Adrenal gland (tissue), 9 donors: ENCODE measurements at regions not wholly inside any gene's neighbourhood (a gene's known extent, or its start where the extent isn't known, plus 50 kb on each side); places are given as distances from the start of the nearest gene placed in this dataset.

Source experiments
- DNase-seq, 7 donors: peaks; one replicate each; pipeline ENCODE4 v3.0.0-alpha.2; 2019 to 2020
- H3K27ac ChIP-seq, 5 donors: fragments of 200-600 bp; sonication (generic) in 4 of 5; 1 replicate in 3 of 5; 2 replicates in 2 of 5; pipeline versions ENCODE4 v1.5.1 to v1.8.0; 2016 to 2020; ENCODE audit warnings: mild to moderate bottlenecking in 1 of 5
- H3K27me3 ChIP-seq: fragments of 200-600 bp; 2 replicates; pipeline ENCODE4 v1.8.0; 2021
- H3K36me3 ChIP-seq, 2 donors: fragments of 200-600 bp; replicated peaks in 1 of 2; 1 replicate in 1 of 2; 2 replicates in 1 of 2; pipeline versions ENCODE4 v1.5.1 to v1.8.0; 2018 to 2022
- H3K4me1 ChIP-seq, 2 donors: fragments of 200-600 bp; replicated peaks in 1 of 2; 1 replicate in 1 of 2; 2 replicates in 1 of 2; pipeline versions ENCODE4 v1.5.1 to v1.8.0; 2018 to 2021
- H3K4me3 ChIP-seq, 4 donors: fragments of 200-600 bp; sonication (generic) in 3 of 4; one replicate each; pipeline ENCODE4 v1.5.1; 2016 to 2018
- H3K9me3 ChIP-seq, 3 donors: fragments of 200-600 bp; sonication (generic) in 1 of 3; replicated peaks in 1 of 3; 1 replicate in 2 of 3; 2 replicates in 1 of 3; pipeline versions ENCODE4 v1.5.1 to v1.8.0; 2016 to 2021
- CTCF ChIP-seq, 6 experiments: fragments of 450-650 bp in 4 of 6; fragments of 200-600 bp in 2 of 6; sonication (generic) in 1 of 6; IDR thresholded peaks; 1 replicate in 5 of 6; 2 replicates in 1 of 6; pipeline versions ENCODE4 v1.5.1 to v1.8.0; 2016 to 2021; ENCODE audit warnings: antibody characterized with exemption in 6 of 6, mild to moderate bottlenecking in 2 of 6, moderate library complexity in 1 of 6
- POLR2A ChIP-seq, 2 donors: fragments of 450-650 bp; IDR thresholded peaks; one replicate each; pipeline ENCODE4 v1.6.1; 2017; ENCODE audit warnings: antibody characterized with exemption in 2 of 2, mild to moderate bottlenecking in 2 of 2, moderate library complexity in 1 of 2
- WGBS, 4 donors: extraction: QIAGEN DNeasy Blood & Tissue Kit in 2 of 4; methylation state at CpG; one replicate each; pipeline versions ENCODE4 v1.1.5 to v1.1.7; 2013 to 2017; 5-methylcytosine and 5-hydroxymethylcytosine counted together
- intact Hi-C, 2 donors: fragments of 100-400 bp; cut with DNase I; formaldehyde crosslinking; loops; one replicate each; pipeline versions ENCODE4 v1.14.1 to v1.15.0; 2022 to 2023
- donor health status: healthy with polysubstance abuse.
- donor health status: Bipolar disorder and iron deficiency.
- donor health status: DM: yes; HTN: yes; CAD: no.
- donor health status: DM: no; HTN: no; CAD: no.
- donor health status: DM: no; HTN: no; CAD: no.

- H3K36me3 ChIP-seq, result no peaks in the 10 kb centered on the region
- H3K27ac ChIP-seq, result no peak overlapping the region
- TF ChIP-seq POLR2A (IDR thresholded peaks at IDR 0.05) (no peak), CTCF (IDR thresholded peaks at IDR 0.05) (no peak)
- no peak overlapping the region for H3K4me3 ChIP-seq
- no peak for DNase-seq
- intact Hi-C loops, result no loop called here
- no peaks in the 10 kb centered on the region for H3K27me3 ChIP-seq
- WGBS, 4 donors, result 54 to 74% (median 61%) methylated on average over 2 of the region's 2 CpGs
- no peaks in the 10 kb centered on the region for H3K4me1 ChIP-seq
- H3K9me3 ChIP-seq, result no peaks in the 10 kb centered on the region
Measured at GRCh38 chr3:146783446-146783845, 178.3 kb upstream of the PLSCR5 start.

GRCh38 chr3:146781606-146782005 is 176.5 kb upstream of the PLSCR5 start:
- intact Hi-C loops, result no loop called here
- no peaks in the 10 kb centered on the region for H3K36me3 ChIP-seq
- H3K9me3 ChIP-seq, result no peaks in the 10 kb centered on the region
- H3K27ac ChIP-seq, result no peak overlapping the region
- no peaks in the 10 kb centered on the region for H3K4me1 ChIP-seq
- no peak overlapping the region for H3K4me3 ChIP-seq
- H3K27me3 ChIP-seq, result no peaks in the 10 kb centered on the region
- WGBS, 4 donors, result 44 to 61% (median 53%) methylated on average over 2 of the region's 2 CpGs
- TF ChIP-seq CTCF (IDR thresholded peaks at IDR 0.05) (no peak), POLR2A (IDR thresholded peaks at IDR 0.05) (no peak)
- DNase-seq, result no peak

GRCh38 chr3:146781059-146781458 is 175.9 kb upstream of the PLSCR5 start:
- Histone ChIP-seq H3K27me3 (no peaks in the 10 kb centered on the region), H3K27ac (no peak overlapping the region), H3K36me3 (no peaks in the 10 kb centered on the region), H3K4me1 (no peaks in the 10 kb centered on the region), H3K4me3 (no peak overlapping the region), H3K9me3 (no peaks in the 10 kb centered on the region)
- no peak for TF ChIP-seq POLR2A (IDR thresholded peaks at IDR 0.05)
- no peak for TF ChIP-seq CTCF (IDR thresholded peaks at IDR 0.05)
- DNase-seq, result no peak
- intact Hi-C loops, result no loop called here
- 57 to 65% (median 61%) methylated on average over 3 of the region's 3 CpGs for WGBS, 4 donors

GRCh38 chr3:146780251-146780650 is 175.1 kb upstream of the PLSCR5 start:
- WGBS, 4 donors, result 57 to 77% (median 63%) methylated on average over 2 of the region's 2 CpGs

More at GRCh38 chr3:146780251-146780650, 175.1 kb upstream of the PLSCR5 start:
- no peaks in the 10 kb centered on the region for H3K4me1 ChIP-seq
- no peaks in the 10 kb centered on the region for H3K27me3 ChIP-seq
- H3K36me3 ChIP-seq, result no peaks in the 10 kb centered on the region
- intact Hi-C loops, result no loop called here
- no peak for DNase-seq
- no peak overlapping the region for H3K27ac ChIP-seq
- no peak for TF ChIP-seq POLR2A (IDR thresholded peaks at IDR 0.05)
- TF ChIP-seq CTCF (IDR thresholded peaks at IDR 0.05), result no peak
- no peaks in the 10 kb centered on the region for H3K9me3 ChIP-seq
- no peak overlapping the region for H3K4me3 ChIP-seq
